Spinal cord (tissue), 9 donors: ENCODE measurements at regions not wholly inside any gene's neighbourhood (a gene's known extent, or its start where the extent isn't known, plus 50 kb on each side); places are given as distances from the start of the nearest gene placed in this dataset.
"Not testable (repeated sequence)": the region's sequence is repeated elsewhere in the genome, so short reads cannot be mapped to it uniquely, and the experiment has no call there.

Experiments used
- DNase-seq, 6 donors: peaks; one replicate each; pipeline versions ENCODE4 v3.0.0 to v3.0.0-alpha.2; 2013 to 2015; ENCODE audit warnings: low spot score in 6 of 6, low read depth in 4 of 6
- H3K27ac ChIP-seq: one replicate; pipeline ENCODE4 v1.5.1; 2013; ENCODE audit warnings: low read depth, low read length, control low read depth
- H3K27me3 ChIP-seq: one replicate; pipeline ENCODE4 v1.6.1; 2013; ENCODE audit warnings: low read length; ENCODE audit not compliant: control insufficient read depth, insufficient read depth
- H3K36me3 ChIP-seq: one replicate; pipeline ENCODE4 v1.6.1; 2013; ENCODE audit warnings: low read length; ENCODE audit not compliant: control insufficient read depth, insufficient read depth
- H3K4me1 ChIP-seq: one replicate; pipeline ENCODE4 v1.6.1; 2013; ENCODE audit warnings: low read length; ENCODE audit not compliant: control insufficient read depth, insufficient read depth
- H3K4me3 ChIP-seq: one replicate; pipeline ENCODE4 v1.5.1; 2013; ENCODE audit warnings: low read depth, low read length, control low read depth
- H3K9me3 ChIP-seq: one replicate; pipeline ENCODE4 v1.6.1; 2013; ENCODE audit warnings: low read length; ENCODE audit not compliant: control insufficient read depth, insufficient read depth
- WGBS: methylation state at CpG from one replicate; pipeline ENCODE4 v1.1.5; 2013; ENCODE audit warnings: missing lambda C conversion rate; ENCODE audit not compliant: insufficient coverage; 5-methylcytosine and 5-hydroxymethylcytosine counted together
- donor health status: healthy.

DNA sequence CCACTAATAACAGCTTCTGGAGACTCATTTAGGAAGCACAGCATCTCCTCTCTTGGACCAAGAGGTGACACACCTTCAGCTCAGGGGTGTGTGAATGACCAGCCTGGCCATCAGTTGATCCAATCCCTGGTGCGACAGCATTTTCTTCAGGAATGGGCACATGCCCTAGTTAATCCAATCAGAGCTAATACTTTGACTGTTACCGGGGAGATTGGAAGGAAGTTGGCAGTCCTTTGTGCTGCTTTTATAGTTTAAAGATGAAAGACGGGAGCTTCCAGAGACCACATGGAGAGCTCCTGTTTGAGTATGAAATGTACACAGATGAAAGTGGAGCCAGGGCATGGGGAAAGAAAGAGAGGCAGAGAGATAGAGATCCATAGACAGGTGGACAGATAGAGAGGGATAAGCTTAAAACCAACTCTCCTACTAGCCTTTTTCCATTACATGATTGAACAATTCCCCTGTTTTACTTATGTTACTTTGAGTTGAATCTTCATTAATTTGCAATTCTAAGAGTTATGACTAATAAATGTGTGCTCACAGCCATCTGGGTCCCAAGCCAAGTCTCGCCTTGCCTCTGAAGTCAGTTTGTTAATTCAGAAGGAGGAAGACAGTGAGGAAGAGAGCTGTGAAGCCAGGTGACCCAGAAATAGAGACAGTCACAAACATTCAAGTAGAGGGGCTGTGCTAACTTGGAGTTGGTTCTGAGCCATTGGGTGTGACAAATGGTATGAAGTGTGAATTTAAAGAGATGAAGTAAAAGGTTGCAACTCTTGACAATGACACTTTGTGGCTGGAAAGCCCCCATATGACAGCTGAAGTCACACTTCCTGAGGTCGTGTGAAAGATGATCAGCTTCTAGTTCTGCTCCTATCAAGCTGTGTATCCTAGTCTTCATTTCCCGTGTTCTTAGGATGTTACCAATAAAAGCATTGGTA is 120.0 kb upstream of the GOT2 start:
- 40% methylated on average over 4 of the region's 6 CpGs for WGBS
- Histone ChIP-seq H3K36me3 (no peaks in the 10 kb centered on the region), H3K9me3 (no peaks in the 10 kb centered on the region)

GRCh38 chr16:58850678-58851020 is 116.5 kb upstream of the GOT2 start:
- Histone ChIP-seq H3K4me1 (no peaks in the 10 kb centered on the region), H3K9me3 (no peaks in the 10 kb centered on the region), H3K27me3 (no peaks in the 10 kb centered on the region), H3K27ac (no peak overlapping the region), H3K36me3 (no peaks in the 10 kb centered on the region), H3K4me3 (no peak overlapping the region)
- no peak for DNase-seq
- whole genome bisulfite sequencing = 75% methylated on average over 3 of the region's 3 CpGs

More for the DNA sequence above, 120.0 kb upstream of the GOT2 start:
- Histone ChIP-seq H3K27ac (no peak overlapping the region), H3K4me3 (no peak overlapping the region), H3K27me3 (no peaks in the 10 kb centered on the region), H3K4me1 (no peaks in the 10 kb centered on the region)
- DNase-seq = peak in 1 of 6 donors; percentile 19

GRCh38 chr16:58850019-58850677 is 116.0 kb upstream of the GOT2 start:
- Histone ChIP-seq H3K27ac (no peak overlapping the region), H3K9me3 (no peaks in the 10 kb centered on the region), H3K4me1 (no peaks in the 10 kb centered on the region), H3K36me3 (no peaks in the 10 kb centered on the region), H3K27me3 (no peaks in the 10 kb centered on the region), H3K4me3 (no peak overlapping the region)
- 0% methylated on average over 1 of the region's 4 CpGs for WGBS
- peak in 2 of 6 donors; percentile 24 to 70 for DNase-seq

- Histone ChIP-seq H3K27me3 (no peaks in the 10 kb centered on the region), H3K9me3 (no peaks in the 10 kb centered on the region), H3K4me3 (no peak overlapping the region), H3K36me3 (no peaks in the 10 kb centered on the region), H3K4me1 (no peaks in the 10 kb centered on the region), H3K27ac (no peak overlapping the region)
- no CpG with 5 or more reads among the region's 2 CpGs for WGBS
- DNase-seq = no peak
Measured at GRCh38 chr16:58848662-58849002, 114.5 kb upstream of the GOT2 start.

DNA sequence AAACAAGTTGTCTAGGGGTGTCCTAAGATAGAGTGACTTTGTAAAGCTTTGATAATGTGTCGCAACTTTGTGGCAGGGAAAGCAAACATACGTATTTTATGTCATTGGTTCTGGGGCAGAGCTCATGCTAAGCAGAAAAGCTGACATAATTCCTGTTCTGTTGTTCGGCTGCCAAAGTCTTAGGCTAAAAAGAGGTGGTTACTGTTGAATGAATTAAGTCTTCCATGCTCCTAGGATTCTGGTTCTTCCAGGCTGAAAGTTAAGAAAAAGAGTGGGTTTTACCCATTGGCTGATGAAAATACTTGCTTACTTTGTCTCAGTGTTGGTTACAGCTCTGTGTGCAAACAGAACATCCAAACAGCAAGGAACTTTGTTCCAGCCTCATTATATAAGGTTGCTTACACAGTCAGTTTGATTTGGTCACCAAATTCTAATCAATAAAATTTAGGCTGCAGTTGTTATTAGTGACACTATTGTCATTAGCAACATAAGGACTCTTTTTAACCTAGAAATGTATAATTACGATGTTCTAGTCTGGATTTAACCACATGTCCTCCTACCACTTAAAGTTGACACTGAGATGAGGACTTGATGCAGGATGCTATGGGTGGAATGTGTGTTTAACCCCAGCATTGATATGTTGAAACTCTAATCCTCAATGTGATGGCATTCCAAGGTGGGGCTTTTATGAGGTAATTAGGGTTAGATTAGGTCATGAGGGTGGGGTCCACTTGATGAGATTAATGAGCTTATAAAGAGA is 114.0 kb upstream of the GOT2 start:
- no peak overlapping the region for H3K4me3 ChIP-seq
- no peak overlapping the region for H3K27ac ChIP-seq
- H3K4me1 ChIP-seq = no peaks in the 10 kb centered on the region
- no peaks in the 10 kb centered on the region for H3K27me3 ChIP-seq
- H3K9me3 ChIP-seq = no peaks in the 10 kb centered on the region
- no peak for DNase-seq
- no peaks in the 10 kb centered on the region for H3K36me3 ChIP-seq
- 93% methylated on average over 2 of the region's 4 CpGs for WGBS

DNA sequence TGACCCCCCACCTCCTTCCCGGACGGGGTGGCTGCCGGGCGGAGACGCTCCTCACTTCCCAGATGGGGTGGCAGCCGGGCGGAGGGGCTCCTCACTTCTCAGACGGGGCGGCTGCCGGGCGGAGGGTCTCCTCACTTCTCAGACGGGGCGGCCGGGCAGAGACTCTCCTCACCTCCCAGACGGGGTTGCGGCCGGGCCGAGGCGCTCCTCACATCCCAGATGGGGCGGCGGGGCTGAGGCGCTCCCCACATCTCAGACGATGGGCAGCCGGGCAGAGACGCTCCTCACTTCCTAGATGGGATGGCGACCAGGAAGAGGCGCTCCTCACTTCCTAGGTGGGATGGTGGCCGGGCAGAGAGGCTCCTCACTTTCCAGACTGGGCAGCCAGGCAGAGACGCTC is 112.1 kb upstream of the GOT2 start:
- WGBS = 97% methylated on average over 23 of the region's 29 CpGs
- not testable (repeated sequence) for H3K27ac ChIP-seq, H3K27me3 ChIP-seq, DNase-seq, H3K4me1 ChIP-seq, H3K4me3 ChIP-seq, H3K36me3 ChIP-seq, H3K9me3 ChIP-seq

- no peaks in the 10 kb centered on the region for H3K27me3 ChIP-seq
- peak in 4 of 6 donors; percentile 41 to 93 (median 60) for DNase-seq
- no peaks in the 10 kb centered on the region for H3K36me3 ChIP-seq
- H3K27ac ChIP-seq = no peak overlapping the region
- H3K9me3 ChIP-seq = no peaks in the 10 kb centered on the region
- no peaks in the 10 kb centered on the region for H3K4me1 ChIP-seq
- H3K4me3 ChIP-seq = no peak overlapping the region
- no CpG with 5 or more reads among the region's 2 CpGs for WGBS
Measured at GRCh38 chr16:58843675-58844074, 109.6 kb upstream of the GOT2 start.

GRCh38 chr16:58842746-58843145 is 108.6 kb upstream of the GOT2 start:
- Histone ChIP-seq H3K9me3 (no peaks in the 10 kb centered on the region), H3K36me3 (no peaks in the 10 kb centered on the region), H3K27me3 (no peaks in the 10 kb centered on the region), H3K4me1 (no peaks in the 10 kb centered on the region), H3K4me3 (no peak overlapping the region), H3K27ac (no peak overlapping the region)
- no peak for DNase-seq

DNA sequence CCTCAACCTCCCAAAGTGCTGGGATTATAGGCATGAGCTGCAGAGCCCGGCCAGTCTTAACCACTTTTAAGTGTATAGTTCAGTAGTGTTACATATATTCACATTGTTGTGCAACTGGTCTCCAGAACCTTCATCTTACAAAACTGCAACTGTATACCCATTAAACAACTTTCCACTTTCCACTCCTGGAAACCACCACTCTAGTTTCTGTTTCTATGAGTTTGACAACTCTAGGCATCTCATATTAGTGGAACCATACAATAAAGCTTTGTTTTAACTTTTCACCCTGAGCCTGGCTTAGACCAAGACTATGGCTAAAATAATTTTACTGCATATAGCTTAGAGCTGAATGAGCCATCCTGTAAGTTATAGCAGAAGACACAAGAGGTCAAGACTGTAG is 108.0 kb upstream of the GOT2 start:
- Histone ChIP-seq H3K36me3 (no peaks in the 10 kb centered on the region), H3K4me3 (no peak overlapping the region), H3K27me3 (no peaks in the 10 kb centered on the region), H3K9me3 (no peaks in the 10 kb centered on the region), H3K4me1 (no peaks in the 10 kb centered on the region), H3K27ac (no peak overlapping the region)
- no CpG with 5 or more reads among the region's 1 CpG for WGBS
- DNase-seq = no peak
